H1 (cell line): ENCODE measurements at regions not wholly inside any gene's neighbourhood (a gene's known extent, or its start where the extent isn't known, plus 50 kb on each side); places are given as distances from the start of the nearest gene placed in this dataset.

Source experiments
- CTCF ChIA-PET: fragments of 300-600 bp; sonication (Branson Sonifier 250); formaldehyde crosslinking; loops from one replicate; lab custom pipeline; 2021; ENCODE audit not compliant: partially characterized antibody; lab: Charles Lee
- POLR2A ChIA-PET: fragments of 300-600 bp; sonication (Branson Sonifier 250); formaldehyde crosslinking; loops from one replicate; lab custom pipeline; 2021; ENCODE audit warnings: inconsistent platforms; ENCODE audit not compliant: partially characterized antibody; lab: Charles Lee
- DNase-seq, 2 experiments: peaks; one replicate each; pipeline versions ENCODE4 v3.0.0 to v3.0.0-alpha.2; 2010 to 2022; ENCODE audit warnings: low spot score in 2 of 2, low read depth in 1 of 2, mixed read lengths in 1 of 2
- FAIRE-seq: peaks from 2 replicates; lab custom pipeline; 2011; peaks lifted over from hg19 to GRCh38; lab: Jason Lieb, UNC
- H2AFZ ChIP-seq: 2 replicates; pipeline ENCODE4 v1.8.1; 2012; ENCODE audit warnings: low read length, inconsistent platforms
- H2AK5ac ChIP-seq: 2 replicates; pipeline ENCODE4 v1.6.1; 2013; ENCODE audit warnings: low read depth, low read length
- H2BK120ac ChIP-seq: replicated peaks from 2 replicates; pipeline ENCODE3; 2013; ENCODE audit warnings: low read depth, low read length, inconsistent platforms
- H2BK12ac ChIP-seq: 2 replicates; pipeline ENCODE4 v1.6.1; 2013; ENCODE audit warnings: low read depth, low read length
- H2BK15ac ChIP-seq: 2 replicates; pipeline ENCODE4 v1.6.1; 2013; ENCODE audit warnings: low read length
- H2BK20ac ChIP-seq: 2 replicates; pipeline ENCODE4 v1.6.1; 2013; ENCODE audit warnings: low read length
- H2BK5ac ChIP-seq: 2 replicates; pipeline ENCODE4 v1.6.1; 2013; ENCODE audit warnings: low read depth, low read length
- H3K14ac ChIP-seq: 2 replicates; pipeline ENCODE4 v1.6.1; 2013; ENCODE audit warnings: inconsistent platforms; ENCODE audit not compliant: insufficient read length
- H3K18ac ChIP-seq: 2 replicates; pipeline ENCODE4 v1.6.1; 2013; ENCODE audit warnings: low read length; ENCODE audit errors: extremely low read depth
- H3K23ac ChIP-seq: 2 replicates; pipeline ENCODE4 v1.6.1; 2013; ENCODE audit warnings: inconsistent platforms; ENCODE audit not compliant: insufficient read length
- H3K23me2 ChIP-seq: 2 replicates; pipeline ENCODE4 v1.6.1; 2013; ENCODE audit warnings: low read depth, low read length
- H3K27ac ChIP-seq: 2 replicates; pipeline ENCODE4 v1.6.1; 2011; ENCODE audit warnings: low read depth, low read length, inconsistent platforms
- H3K27me3 ChIP-seq, 4 experiments: replicated peaks in 1 of 4; 1 replicate in 1 of 4; 2 replicates in 3 of 4; pipeline versions ENCODE4 v1.6.1 to v1.8.1; 2011 to 2013; ENCODE audit warnings: low read length in 3 of 4, mild to moderate bottlenecking in 3 of 4, inconsistent platforms in 2 of 4, mixed read lengths in 2 of 4, moderate library complexity in 1 of 4; ENCODE audit not compliant: control insufficient read depth in 3 of 4, insufficient read depth in 3 of 4; ENCODE audit errors: extremely low read depth in 1 of 4
- H3K36me3 ChIP-seq, 4 experiments: 2 replicates each; pipeline versions ENCODE4 v1.6.1 to v1.8.1; 2011 to 2013; ENCODE audit warnings: mild to moderate bottlenecking in 4 of 4, low read length in 3 of 4, moderate library complexity in 2 of 4, control low read depth in 1 of 4, inconsistent platforms in 1 of 4; ENCODE audit not compliant: insufficient read depth in 4 of 4, control insufficient read depth in 2 of 4
- H3K4ac ChIP-seq: replicated peaks from 2 replicates; pipeline ENCODE3; 2013; ENCODE audit warnings: low read length, low read depth, mixed read lengths, inconsistent platforms; ENCODE audit not compliant: insufficient read length
- H3K4me1 ChIP-seq, 4 experiments: replicated peaks in 1 of 4; 1 replicate in 1 of 4; 2 replicates in 3 of 4; pipeline versions ENCODE4 v1.6.1 to v1.8.1; 2011 to 2013; ENCODE audit warnings: low read length in 3 of 4, inconsistent platforms in 2 of 4, mixed read lengths in 1 of 4; ENCODE audit not compliant: insufficient read depth in 4 of 4, control insufficient read depth in 3 of 4
- H3K4me2 ChIP-seq, 2 experiments: 2 replicates each; pipeline versions ENCODE4 v1.6.1 to v1.8.1; 2011 to 2013; ENCODE audit warnings: low read depth in 2 of 2, low read length in 2 of 2, control low read depth in 1 of 2, inconsistent platforms in 1 of 2, mild to moderate bottlenecking in 1 of 2; ENCODE audit not compliant: insufficient read depth in 1 of 2
- H3K4me3 ChIP-seq, 4 experiments: fragments of 200-600, 300-600 bp in 1 of 4; sonication (generic), shearing (Covaris generic), sonication (Bioruptor Twin) in 1 of 4; 2 replicates each; pipeline versions ENCODE4 v1.5.1 to v1.8.1; 2011 to 2016; ENCODE audit warnings: low read length in 4 of 4, low read depth in 3 of 4, control low read depth in 2 of 4, inconsistent platforms in 2 of 4, mild to moderate bottlenecking in 2 of 4, mixed read lengths in 1 of 4, moderate library complexity in 1 of 4; ENCODE audit not compliant: insufficient read depth in 2 of 4; ENCODE audit errors: extremely low read depth in 1 of 4
- H3K56ac ChIP-seq: replicated peaks from 2 replicates; pipeline ENCODE3; 2013; ENCODE audit warnings: low read depth, mild to moderate bottlenecking, mixed read lengths, low read length, inconsistent platforms; ENCODE audit not compliant: insufficient read length
- H3K79me1 ChIP-seq: 2 replicates; pipeline ENCODE4 v1.6.1; 2013; ENCODE audit warnings: low read depth, low read length, control low read depth
- H3K79me2 ChIP-seq, 2 experiments: 2 replicates each; pipeline versions ENCODE4 v1.6.1 to v1.8.1; 2012 to 2013; ENCODE audit warnings: low read length in 2 of 2, mild to moderate bottlenecking in 2 of 2, inconsistent platforms in 1 of 2; ENCODE audit not compliant: insufficient read depth in 2 of 2, control insufficient read depth in 1 of 2
- H3K9ac ChIP-seq, 4 experiments: replicated peaks in 1 of 4; 1 replicate in 1 of 4; 2 replicates in 3 of 4; pipeline versions ENCODE4 v1.6.1 to v1.8.1; 2011 to 2013; ENCODE audit warnings: low read depth in 3 of 4, low read length in 3 of 4, control low read depth in 2 of 4, mild to moderate bottlenecking in 2 of 4, moderate library complexity in 2 of 4, inconsistent platforms in 1 of 4; ENCODE audit errors: extremely low read depth in 1 of 4
- H3K9me3 ChIP-seq, 2 experiments: 2 replicates each; pipeline versions ENCODE4 v1.6.1 to v1.8.1; 2012 to 2013; ENCODE audit warnings: mild to moderate bottlenecking in 2 of 2, moderate library complexity in 2 of 2, control low read depth in 1 of 2, inconsistent platforms in 1 of 2, low read depth in 1 of 2, low read length in 1 of 2, mixed read lengths in 1 of 2; ENCODE audit not compliant: insufficient read depth in 2 of 2
- H4K20me1 ChIP-seq, 2 experiments: replicated peaks in 1 of 2; 2 replicates each; pipeline versions ENCODE3 to v1.8.1; 2011 to 2013; ENCODE audit warnings: inconsistent platforms in 2 of 2, low read length in 2 of 2, mild to moderate bottlenecking in 1 of 2; ENCODE audit not compliant: insufficient read depth in 2 of 2, control insufficient read depth in 1 of 2
- H4K5ac ChIP-seq: 2 replicates; pipeline ENCODE4 v1.6.1; 2013; ENCODE audit warnings: low read length, low read depth, mixed read lengths, inconsistent platforms; ENCODE audit not compliant: insufficient read length
- H4K8ac ChIP-seq: 2 replicates; pipeline ENCODE4 v1.8.0; 2013; ENCODE audit warnings: mild to moderate bottlenecking, moderate library complexity, low read length, inconsistent platforms; ENCODE audit not compliant: insufficient read depth; ENCODE audit errors: extremely low read depth
- H4K91ac ChIP-seq: replicated peaks from 2 replicates; pipeline ENCODE3; 2013; ENCODE audit warnings: low read length, mixed read lengths, inconsistent platforms; ENCODE audit not compliant: insufficient read length
- CBX8 ChIP-seq: fragments of 300-800, 300-1000 bp; sonication (generic); IDR thresholded peaks from 2 replicates; pipeline ENCODE4 v1.7.1; 2016; ENCODE audit warnings: low read depth, low read length, borderline replicate concordance
- CEBPB ChIP-seq: IDR thresholded peaks from 2 replicates; pipeline ENCODE4 v1.6.1; 2012; ENCODE audit warnings: low read depth, low read length
- CTBP2 ChIP-seq: IDR thresholded peaks from 2 replicates; pipeline ENCODE4 v1.7.0; 2011; ENCODE audit warnings: borderline replicate concordance, mild to moderate bottlenecking, moderate library complexity, mixed read lengths, low read length; ENCODE audit not compliant: insufficient read depth, insufficient read length
- HDAC2 ChIP-seq, 2 experiments: fragments of 300-600 bp in 1 of 2; sonication (generic) in 1 of 2; IDR thresholded peaks; 2 replicates each; pipeline ENCODE4 v1.6.1; 2011 to 2012; ENCODE audit warnings: low read depth in 2 of 2, low read length in 2 of 2, mild to moderate bottlenecking in 2 of 2, moderate library complexity in 2 of 2, borderline replicate concordance in 1 of 2, inconsistent platforms in 1 of 2
- JUN ChIP-seq: IDR thresholded peaks from 2 replicates; pipeline ENCODE4 v1.6.1; 2011; ENCODE audit warnings: low read depth, mild to moderate bottlenecking, improper control_type of control experiment, low read length
- JUND ChIP-seq: IDR thresholded peaks from 2 replicates; pipeline ENCODE4 v1.6.1; 2011; ENCODE audit warnings: mild to moderate bottlenecking, improper control_type of control experiment, low read length
- NANOG ChIP-seq: IDR thresholded peaks from 2 replicates; pipeline ENCODE4 v1.6.1; 2011; ENCODE audit warnings: low read length, low read depth, mild to moderate bottlenecking, inconsistent platforms; ENCODE audit not compliant: insufficient read depth, poor library complexity, severe bottlenecking
- POLR2AphosphoS5 ChIP-seq: IDR thresholded peaks from 2 replicates; pipeline ENCODE4 v1.6.1; 2011; ENCODE audit warnings: low read depth, low read length
- POU5F1 ChIP-seq: IDR thresholded peaks from 2 replicates; pipeline ENCODE4 v1.6.1; 2011; ENCODE audit warnings: low read depth, mild to moderate bottlenecking, low read length, moderate library complexity
- SAP30 ChIP-seq: fragments of 300-600 bp; sonication (generic); IDR thresholded peaks from 2 replicates; pipeline ENCODE4 v1.7.1; 2012; ENCODE audit warnings: low read length, moderate library complexity, mild to moderate bottlenecking, inconsistent platforms; ENCODE audit not compliant: insufficient read depth, insufficient replicate concordance
- SIN3A ChIP-seq, 2 experiments: IDR thresholded peaks in 1 of 2; conservative IDR thresholded peaks in 1 of 2; 2 replicates each; pipeline ENCODE4 v1.6.1; 2011 to 2012; ENCODE audit warnings: low read length in 2 of 2, improper control_type of control experiment in 1 of 2, low read depth in 1 of 2, mild to moderate bottlenecking in 1 of 2
- SIRT6 ChIP-seq: IDR thresholded peaks from one replicate; pipeline ENCODE4 v1.7.1; 2012; ENCODE audit warnings: low read length, inconsistent platforms
- SIX5 ChIP-seq: IDR thresholded peaks from 2 replicates; pipeline ENCODE4 v1.6.1; 2011; ENCODE audit warnings: mild to moderate bottlenecking, low read depth, low read length
- TAF1 ChIP-seq: IDR thresholded peaks from 2 replicates; pipeline ENCODE4 v1.6.1; 2011; ENCODE audit warnings: mild to moderate bottlenecking, low read depth, low read length
- ZNF274 ChIP-seq: IDR thresholded peaks from 2 replicates; pipeline ENCODE4 v1.7.0; 2012; ENCODE audit warnings: low read length, borderline replicate concordance; ENCODE audit errors: extremely low read depth
- WGBS, 2 experiments: shearing (Covaris generic) in 1 of 2; methylation state at CpG; one replicate each; pipeline versions ENCODE4 v1.1.6 to v1.1.7; 2013 to 2015; ENCODE audit warnings: low lambda C conversion rate in 2 of 2, mixed read lengths in 2 of 2, inconsistent platforms in 1 of 2, low coverage in 1 of 2, missing lambda C conversion rate in 1 of 2; ENCODE audit not compliant: insufficient replicate concordance in 2 of 2, insufficient coverage in 1 of 2, insufficient read length in 1 of 2; ENCODE audit errors: extremely low coverage in 1 of 2, missing lambda C conversion rate in 1 of 2; 5-methylcytosine and 5-hydroxymethylcytosine counted together

- no peak overlapping the region for H4K5ac ChIP-seq
- H3K9me3 ChIP-seq = no peaks in the 10 kb centered on the region
- no peak overlapping the region for H2BK20ac ChIP-seq
- H2BK120ac ChIP-seq = no peak overlapping the region
- H3K36me3 ChIP-seq = no peaks in the 10 kb centered on the region
- CTCF ChIA-PET = interaction anchor here (0.5 to 0.6 kb wide), 2 partner anchors 288 to 348 kb away, joined by 3 read pairs; no protein-coding TSS in a partner anchor
- H3K23me2 ChIP-seq = no peaks in the 10 kb centered on the region
- H4K20me1 ChIP-seq = no peaks in the 10 kb centered on the region
- H2BK12ac ChIP-seq = no peak overlapping the region
- H3K27ac ChIP-seq = no peak overlapping the region
- no peak overlapping the region for H3K14ac ChIP-seq
- no peak overlapping the region for H2AFZ ChIP-seq
- H3K9ac ChIP-seq = no peak overlapping the region
- no peak overlapping the region for H2BK15ac ChIP-seq
- H3K4ac ChIP-seq = no peak overlapping the region
- TF ChIP-seq CTBP2 = no peak
- no peak for TF ChIP-seq SIX5
- TF ChIP-seq SIRT6 = no peak
- no peak for TF ChIP-seq CBX8
- TF ChIP-seq POLR2AphosphoS5 = no peak
- no peak for TF ChIP-seq JUND
- TF ChIP-seq SIN3A (conservative IDR thresholded peaks at IDR 0.05 in 1 of 2, IDR thresholded peaks at IDR 0.05 in 1 of 2; ENCODE audit: low read depth in 1 of 2, low read length in 2 of 2) = no peak
- no peak for TF ChIP-seq HDAC2 (IDR thresholded peaks at IDR 0.05; ENCODE audit: borderline replicate concordance in 1 of 2, low read depth in 2 of 2, low read length in 2 of 2)
- TF ChIP-seq JUN = no peak
- TF ChIP-seq TAF1 = no peak
- TF ChIP-seq NANOG = no peak
- no peak for TF ChIP-seq ZNF274
- TF ChIP-seq CEBPB = no peak
- no peak for TF ChIP-seq SAP30
- no peak for TF ChIP-seq POU5F1
- 61% methylated on average over 2 of the region's 2 CpGs; no CpG with 5 or more reads in 1 of the 2 experiments for WGBS, 2 experiments
- no peaks in the 10 kb centered on the region for H3K79me1 ChIP-seq
- no peak for FAIRE-seq
- H3K4me2 ChIP-seq = peak overlapping the region in 1 of 2 experiments; percentile 12; a peak in 1 of 4 replicates
- no peak overlapping the region for H3K56ac ChIP-seq
- H3K79me2 ChIP-seq = no peaks in the 10 kb centered on the region
- H3K27me3 ChIP-seq = no peaks in the 10 kb centered on the region
- H4K91ac ChIP-seq = no peak overlapping the region
- H3K18ac ChIP-seq = no peak overlapping the region
- 0 out of 8 replicates have a peak overlapping the region, but pooled peaks of 1 of the 4 experiments have one; percentile 2 for H3K4me3 ChIP-seq
- no peak overlapping the region for H2BK5ac ChIP-seq
- DNase-seq = no peak
- peaks cover 0 to 6% (median 3%) of the 10 kb centered on the region in 4 experiments; a peak in 1 of 7 replicates for H3K4me1 ChIP-seq
- no peak overlapping the region for H4K8ac ChIP-seq
- H2AK5ac ChIP-seq = no peak overlapping the region
- POLR2A ChIA-PET = no interaction called here
- H3K23ac ChIP-seq = no peak overlapping the region
Observed at GRCh38 chr6:22394691-22395090, 97.9 kb upstream of the PRL start.
